ENCODE measurements at regions not wholly inside any gene's neighbourhood (a gene's known extent, or its start where the extent isn't known, plus 50 kb on each side); places are given as distances from the start of the nearest gene placed in this dataset.

DNA sequence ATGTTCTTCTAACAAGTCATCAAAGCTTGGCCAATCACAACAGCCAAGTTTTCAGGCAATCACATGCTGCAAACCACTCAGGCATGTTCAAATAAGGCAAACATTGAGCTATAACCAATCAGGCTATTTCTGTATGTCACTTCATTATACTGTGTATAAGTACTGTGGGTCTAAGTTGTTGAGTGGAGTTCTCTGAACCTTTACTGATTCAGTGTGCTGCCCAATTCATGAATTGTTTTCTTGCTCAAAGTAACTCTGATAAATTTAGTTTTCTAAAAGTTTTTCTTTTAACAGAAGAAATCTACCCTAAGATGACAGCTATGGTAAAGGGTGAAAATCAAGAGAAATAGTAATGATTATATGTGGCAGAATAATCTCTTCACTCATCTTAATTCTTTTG, 805.4 kb upstream of the NUDT12 start:
- no peak for TF ChIP-seq SP1 (IDR thresholded peaks at IDR 0.05)
- no peak for TF ChIP-seq BHLHE40 (IDR thresholded peaks at IDR 0.05; ENCODE audit: borderline replicate concordance)
- no peak for TF ChIP-seq FOXA1 (IDR thresholded peaks at IDR 0.05)
- TF ChIP-seq FOXM1 (IDR thresholded peaks at IDR 0.05; ENCODE audit: borderline replicate concordance) = no peak
- TF ChIP-seq HDGF (IDR thresholded peaks at IDR 0.05; ENCODE audit: borderline replicate concordance) = no peak
- no peak for TF ChIP-seq ARNT (IDR thresholded peaks at IDR 0.05)

Measured in HEK293T (cell line).